Germinal center (tissue), 1 donor: ENCODE measurements at regions not wholly inside any gene's neighbourhood (a gene's known extent, or its start where the extent isn't known, plus 50 kb on each side); places are given as distances from the start of the nearest gene placed in this dataset.

ENCODE experiments used
- DNase-seq: peaks from one replicate; pipeline ENCODE4 v3.0.0; 2012; ENCODE audit warnings: mixed read lengths, low spot score

DNA sequence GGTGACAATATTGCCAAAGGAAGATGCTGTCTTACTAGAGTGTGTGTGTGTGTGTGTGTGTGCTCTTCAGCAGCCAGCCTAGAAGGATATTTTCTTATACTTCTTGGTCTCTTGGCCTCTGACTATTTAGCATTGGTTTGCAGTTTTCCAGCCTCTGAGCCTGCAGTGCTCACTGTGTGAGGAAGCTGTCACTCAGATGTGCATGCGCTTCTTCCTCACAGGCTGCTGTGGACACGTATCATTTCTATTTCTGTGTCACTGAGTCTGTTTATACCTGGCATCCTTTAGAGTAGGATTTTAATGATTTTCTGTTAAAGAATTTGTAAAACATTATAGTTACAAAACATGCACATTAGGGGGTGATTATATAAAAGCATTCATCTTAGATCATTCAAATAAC, 83.3 kb downstream of the ALDH8A1 start:
- DNase-seq, result no peak

DNA sequence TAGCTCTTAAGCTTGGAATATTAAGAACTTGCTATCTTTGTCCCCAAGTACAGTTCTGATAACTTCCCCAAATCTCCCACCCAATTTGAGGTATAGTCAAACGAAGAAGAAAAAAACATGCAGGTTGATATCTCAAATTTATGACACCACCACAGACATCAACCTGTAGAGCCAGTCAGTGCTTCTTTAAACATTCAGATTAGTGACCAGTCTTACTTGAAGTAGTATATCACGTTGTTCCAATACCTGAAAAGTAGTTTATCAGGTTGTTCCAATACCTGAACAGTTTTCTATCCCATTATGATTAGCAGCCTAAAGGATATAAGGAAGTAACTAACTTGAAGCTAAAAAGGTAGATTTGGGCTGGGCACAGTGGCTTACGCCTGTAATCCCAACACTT, 85.3 kb downstream of the ALDH8A1 start:
- no peak for DNase-seq

GRCh38 chr6:134863763-134864510, 86.0 kb downstream of the ALDH8A1 start:
- DNase-seq, result no peak

- no peak for DNase-seq
Measured at GRCh38 chr6:134854366-134854765, 95.5 kb downstream of the ALDH8A1 start.

DNA sequence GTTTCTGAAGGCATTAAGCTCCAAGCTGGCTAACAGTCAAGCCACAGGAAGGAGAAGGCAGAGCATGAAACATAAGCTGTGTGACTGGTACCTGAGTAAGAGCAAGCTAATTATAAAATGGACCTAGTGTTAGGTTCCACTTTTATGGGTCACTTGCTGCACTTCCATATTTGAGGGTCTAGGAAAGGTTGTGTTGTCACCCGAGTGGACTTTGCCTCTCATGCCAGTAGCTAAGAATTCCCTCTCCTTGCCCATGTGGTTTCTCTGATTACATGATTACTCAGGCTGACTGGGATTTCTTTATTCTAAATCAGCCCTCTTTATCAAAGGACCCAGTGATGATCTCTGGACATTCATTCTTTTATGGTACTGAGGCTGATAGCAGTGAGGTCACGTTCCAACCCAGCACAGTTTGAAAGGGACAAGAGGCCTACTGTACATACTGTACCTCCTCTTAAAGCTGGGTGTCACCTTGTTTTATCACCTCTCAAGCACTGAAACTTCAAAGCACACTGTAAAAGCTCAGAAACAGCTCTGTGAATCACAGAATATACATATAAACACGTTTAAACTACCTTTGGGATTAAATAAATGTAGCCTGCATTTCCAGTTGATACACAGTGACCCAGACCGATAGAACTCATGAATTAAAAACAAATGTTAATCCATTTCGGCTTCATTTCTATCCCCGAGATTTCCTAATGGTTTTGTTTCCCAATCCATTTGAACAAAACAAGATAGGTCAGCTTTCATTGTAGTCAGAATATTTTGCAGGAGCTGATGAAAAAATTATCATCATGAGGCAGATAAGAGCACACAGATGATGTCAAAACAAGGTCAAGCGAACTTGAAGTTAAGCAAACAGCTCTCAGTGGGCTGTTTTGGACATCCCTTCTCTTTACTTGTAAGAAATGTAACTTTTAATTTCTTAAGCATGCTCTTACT, 96.5 kb downstream of the ALDH8A1 start:
- no peak for DNase-seq

- DNase-seq, result no peak
Measured at GRCh38 chr6:134851548-134851947, 98.4 kb downstream of the ALDH8A1 start.

DNA sequence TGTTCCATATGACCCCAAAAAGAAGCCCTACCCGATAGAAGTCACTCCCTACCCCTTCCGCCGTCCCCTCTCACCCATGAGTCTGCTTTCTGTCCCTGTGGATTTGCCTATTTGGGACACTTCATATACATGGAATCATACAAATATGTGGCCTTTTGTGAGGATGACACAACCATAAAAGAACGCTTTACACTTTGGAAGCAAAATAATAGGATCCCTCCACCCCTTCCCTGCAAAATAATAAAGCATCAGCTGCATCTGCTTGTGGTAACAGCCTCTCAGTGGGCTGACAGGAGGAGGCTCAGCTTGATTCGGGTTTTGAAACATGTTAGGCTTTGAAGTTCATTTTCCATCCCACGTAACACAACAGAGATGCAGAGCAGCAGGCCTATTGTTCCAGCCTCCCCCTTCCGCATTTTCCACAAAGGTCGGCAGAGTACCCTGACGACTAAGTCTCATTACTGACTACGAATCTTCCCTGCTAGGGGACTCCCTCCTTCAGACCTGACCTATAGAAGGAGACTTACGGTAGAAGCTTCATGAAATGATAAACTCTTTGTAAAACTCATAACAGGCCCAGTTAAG, 99.1 kb downstream of the ALDH8A1 start:
- DNase-seq, result no peak

DNA sequence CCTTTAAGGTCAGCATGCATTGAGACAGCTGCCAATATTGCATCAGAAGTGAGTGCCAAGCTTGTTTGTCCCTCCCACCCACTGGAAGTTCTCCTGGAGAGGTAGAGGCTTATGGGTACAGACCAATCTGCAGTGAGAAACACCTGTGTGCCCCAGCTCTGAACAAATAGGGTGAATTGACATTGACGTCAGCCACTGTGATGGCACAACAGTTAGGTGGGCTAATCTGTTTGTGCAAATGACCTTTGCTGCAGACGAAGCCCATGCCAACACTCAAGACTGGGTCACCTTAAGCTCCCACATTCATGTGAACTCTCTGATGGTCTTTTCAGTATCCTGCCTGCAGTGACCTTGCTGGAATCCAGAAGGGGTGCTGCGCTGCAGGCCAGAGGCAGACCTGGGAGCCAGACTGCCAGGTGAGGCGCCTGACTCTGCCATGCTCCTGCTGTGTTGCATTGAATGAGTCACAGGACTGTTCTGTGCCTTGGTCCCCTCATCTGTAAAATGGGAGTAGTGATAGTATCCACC, 99.9 kb downstream of the ALDH8A1 start:
- DNase-seq, result no peak

GRCh38 chr6:134848076-134848475, 101.8 kb downstream of the ALDH8A1 start:
- no peak for DNase-seq

- DNase-seq, result no peak
Measured at GRCh38 chr6:134846865-134847264, 103.0 kb downstream of the ALDH8A1 start.

GRCh38 chr6:134846031-134846430, 103.9 kb downstream of the ALDH8A1 start:
- no peak for DNase-seq

DNA sequence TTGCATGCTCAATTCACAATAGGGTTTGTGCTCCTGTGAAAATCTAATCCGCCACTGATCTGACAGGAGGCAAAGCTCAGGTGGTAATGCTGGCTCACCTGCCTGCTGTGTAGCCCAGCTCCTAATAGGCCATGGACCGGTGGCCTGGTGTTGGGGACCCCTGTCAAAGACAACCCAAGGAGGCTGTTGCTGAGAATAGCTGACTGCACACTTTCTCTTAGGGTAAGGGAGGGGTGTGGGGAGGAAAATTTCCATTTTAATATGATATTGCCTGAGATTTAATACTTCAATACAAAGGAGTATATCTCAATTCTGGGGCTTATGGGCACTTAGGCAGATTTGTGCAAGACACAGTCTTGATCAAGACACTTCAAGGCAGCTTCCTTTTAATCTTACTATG, 105.8 kb downstream of the ALDH8A1 start:
- no peak for DNase-seq

- no peak for DNase-seq
Measured at GRCh38 chr6:134840086-134840867, 109.6 kb downstream of the ALDH8A1 start.

DNA sequence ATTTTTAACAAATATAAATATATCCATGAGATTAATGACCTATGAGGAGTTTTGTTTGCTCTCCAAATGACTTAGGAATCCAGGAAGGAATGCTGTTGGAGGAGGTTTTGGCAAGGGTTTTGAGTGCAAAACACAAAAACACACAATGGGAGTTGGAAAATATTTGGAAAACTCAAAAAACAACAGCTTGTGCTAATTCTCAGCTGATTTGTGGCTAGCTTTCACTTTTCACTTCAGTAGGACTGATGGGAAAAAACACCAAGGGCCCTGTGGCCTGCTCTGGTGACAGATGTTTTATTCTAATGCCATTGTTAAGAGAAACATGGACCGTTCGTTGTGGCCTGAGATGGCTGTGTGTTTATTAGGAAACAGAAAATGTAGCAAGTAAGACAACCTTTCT, 113.9 kb downstream of the ALDH8A1 start:
- DNase-seq, result no peak

DNA sequence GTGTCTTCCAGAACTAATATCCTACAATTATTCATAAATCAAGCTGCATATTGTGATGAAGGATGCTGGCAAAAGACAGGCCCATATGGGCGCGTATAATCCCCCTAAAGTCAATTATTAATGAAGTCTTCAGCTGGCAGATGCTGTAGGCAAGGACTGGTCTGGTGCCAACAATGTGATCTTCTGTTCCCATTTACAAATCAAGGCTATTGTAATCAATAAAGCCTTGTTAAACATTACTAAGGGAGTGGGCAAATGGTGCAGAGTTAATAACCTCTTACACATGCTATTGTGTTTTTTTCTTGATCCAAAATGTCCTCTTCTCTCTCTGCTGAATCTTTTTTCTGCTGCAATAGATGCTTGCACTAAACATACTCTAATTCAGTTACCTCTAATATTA, 119.0 kb downstream of the ALDH8A1 start:
- no peak for DNase-seq

DNA sequence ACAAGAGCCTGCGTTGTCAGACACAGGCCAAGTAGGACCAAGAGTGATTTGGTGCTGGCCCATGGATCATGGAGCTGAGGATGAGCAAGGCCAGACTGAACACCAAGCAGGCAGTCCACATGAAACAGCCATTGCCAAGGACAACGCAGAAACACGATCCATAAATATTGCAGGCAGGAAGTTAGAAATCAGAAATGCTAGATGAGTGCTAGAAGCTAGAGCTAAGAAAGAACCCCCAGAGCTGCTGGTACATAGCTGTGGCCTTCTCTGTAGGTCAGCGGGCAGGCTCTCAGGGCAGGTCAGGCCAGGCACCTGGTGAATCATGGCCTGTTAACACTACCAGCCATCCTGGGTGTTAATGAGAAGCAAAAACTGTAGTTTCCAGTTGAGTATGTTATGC, 119.7 kb downstream of the ALDH8A1 start:
- DNase-seq, result no peak

GRCh38 chr6:134828641-134829040, 121.3 kb downstream of the ALDH8A1 start:
- no peak for DNase-seq

GRCh38 chr6:134826889-134827737, 122.8 kb downstream of the ALDH8A1 start:
- no peak for DNase-seq

GRCh38 chr6:134823710-134824034, 126.2 kb downstream of the ALDH8A1 start:
- no peak for DNase-seq

DNA sequence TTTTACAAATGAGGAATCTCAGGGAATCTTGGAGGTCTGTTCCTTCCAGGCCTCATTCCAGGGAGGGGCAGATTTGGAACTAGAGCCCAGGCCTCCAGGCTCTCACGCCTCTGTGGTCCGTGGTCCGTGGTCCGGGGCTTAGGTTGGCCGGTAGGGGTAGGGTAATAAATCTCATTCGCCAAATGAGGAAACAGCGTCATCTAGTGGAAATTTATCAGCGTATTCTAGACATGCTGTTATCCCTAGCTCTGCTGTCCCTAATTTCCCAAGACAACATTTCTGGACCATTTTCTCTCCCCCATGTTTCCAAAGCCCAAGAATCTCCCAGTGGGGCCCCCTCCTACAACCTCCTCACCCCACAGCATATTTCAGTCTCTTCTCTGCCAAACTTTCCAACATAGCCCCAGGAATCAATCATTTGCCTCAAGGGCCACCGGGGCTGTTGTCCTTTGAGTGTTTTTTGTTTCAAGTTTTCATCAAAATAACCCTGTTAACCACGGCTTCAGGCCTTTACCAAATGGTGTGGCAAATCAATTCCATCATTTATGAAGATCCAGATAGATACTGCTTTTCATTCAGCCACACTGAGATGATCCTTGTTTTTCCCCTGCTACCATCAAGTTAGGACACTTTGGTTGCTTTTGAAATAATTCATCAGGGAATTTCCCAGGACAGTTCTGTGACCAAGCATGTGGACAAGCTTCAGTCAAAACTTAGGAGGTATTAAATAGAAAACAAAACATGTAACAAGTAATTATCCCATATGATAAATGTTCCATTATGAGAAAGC, 126.8 kb downstream of the ALDH8A1 start:
- peak; percentile 70 for DNase-seq
